ENCODE measurements at regions not wholly inside any gene's neighbourhood (a gene's known extent, or its start where the extent isn't known, plus 50 kb on each side); places are given as distances from the start of the nearest gene placed in this dataset.
"Not testable (repeated sequence)": the region's sequence is repeated elsewhere in the genome, so short reads cannot be mapped to it uniquely, and the experiment has no call there.

- DNase-seq: no peak
These were observed 78.8 kb upstream of the TNFAIP3 start for GRCh38 chr6:137788248-137788647.

DNA sequence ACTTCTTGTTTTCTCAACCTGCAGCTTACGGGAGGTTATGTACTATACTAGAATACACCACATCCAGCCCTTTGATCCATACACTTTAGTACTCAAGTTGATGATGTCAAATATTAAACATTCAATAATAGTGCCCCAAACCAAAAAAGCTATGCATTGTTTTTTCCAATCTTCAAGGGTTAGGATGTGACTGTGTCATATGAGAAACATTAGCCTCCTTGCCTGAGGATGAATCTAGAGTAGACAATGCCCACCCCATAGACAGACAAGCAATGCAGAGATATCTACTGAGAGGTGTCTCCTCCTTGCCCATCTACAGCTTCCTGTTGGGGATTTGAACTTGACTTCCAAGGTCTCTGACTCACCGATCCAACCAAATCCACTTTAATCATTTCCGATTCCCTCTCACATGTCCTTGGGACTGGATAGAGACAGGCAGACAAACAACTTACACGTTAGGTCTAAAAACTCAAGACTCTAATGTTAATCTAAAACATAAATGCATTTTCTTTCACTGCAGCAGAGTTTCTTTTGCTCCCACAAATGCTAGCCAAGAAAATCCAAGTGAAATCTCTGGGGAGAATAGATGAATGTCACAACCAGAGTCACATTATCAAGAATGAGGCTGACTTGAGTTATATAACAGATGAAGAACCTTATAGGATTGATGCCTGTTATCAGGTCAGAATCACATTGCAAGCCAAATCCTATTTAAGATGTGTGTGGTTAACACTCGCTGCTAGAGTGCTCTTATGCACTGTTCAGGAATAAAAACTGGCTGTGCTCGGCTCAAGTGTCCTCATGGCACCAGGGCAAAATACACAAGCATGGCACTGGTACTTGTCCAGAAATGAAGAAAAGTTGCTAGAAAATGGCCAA lies 75.5 kb upstream of the TNFAIP3 start:
- no peak for DNase-seq

- DNase-seq: no peak
These were observed 74.7 kb upstream of the TNFAIP3 start for GRCh38 chr6:137792160-137793033.

- DNase-seq: no peak
These were observed 73.1 kb upstream of the TNFAIP3 start for GRCh38 chr6:137793805-137794515.

GRCh38 chr6:137794516-137795201 lies 72.4 kb upstream of the TNFAIP3 start:
- no peak for DNase-seq

- no peak for DNase-seq
These were observed 71.6 kb upstream of the TNFAIP3 start for GRCh38 chr6:137795501-137795900.

DNA sequence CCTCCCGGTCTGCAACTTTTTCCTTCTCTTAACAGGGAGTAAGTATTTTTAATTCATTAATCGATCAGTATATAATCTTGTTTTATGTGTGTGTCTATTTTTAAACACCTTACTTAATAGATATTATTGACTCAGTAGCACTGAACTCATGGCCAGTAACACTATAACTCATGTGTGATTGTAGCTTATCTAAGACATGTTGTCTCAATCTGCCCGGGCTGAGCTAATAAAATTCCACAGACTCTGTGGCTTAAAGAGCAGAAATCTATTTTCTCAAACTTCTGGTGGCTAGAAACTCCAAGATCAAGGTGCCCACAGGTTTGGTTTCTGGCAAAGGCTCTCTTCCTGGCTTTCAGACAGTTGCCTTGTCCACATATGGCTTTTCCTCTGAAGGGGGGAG lies 68.8 kb upstream of the TNFAIP3 start:
- DNase-seq: no peak

DNA sequence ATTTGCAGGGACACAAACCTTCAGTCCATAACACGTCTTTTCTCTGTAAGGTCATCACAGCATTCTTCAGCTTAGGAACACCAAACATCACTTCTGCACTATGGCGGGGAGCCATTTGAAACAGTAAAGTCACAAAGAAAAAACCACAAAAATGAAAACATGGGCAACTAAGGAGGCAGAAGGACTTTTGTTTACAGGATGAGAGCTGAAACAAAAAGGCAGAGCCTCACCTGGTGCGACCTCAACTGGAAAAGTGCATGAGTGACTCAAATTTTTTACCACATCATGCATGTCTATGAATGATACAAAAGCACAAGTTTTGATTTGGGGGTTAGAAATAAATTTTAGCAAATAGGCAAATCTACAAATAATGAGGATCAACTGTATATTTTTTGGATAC lies 68.2 kb upstream of the TNFAIP3 start:
- no peak for DNase-seq

GRCh38 chr6:137799950-137800568 lies 67.0 kb upstream of the TNFAIP3 start:
- DNase-seq: no peak

- no peak for DNase-seq
These were observed 66.3 kb upstream of the TNFAIP3 start for GRCh38 chr6:137800762-137801161.

DNA sequence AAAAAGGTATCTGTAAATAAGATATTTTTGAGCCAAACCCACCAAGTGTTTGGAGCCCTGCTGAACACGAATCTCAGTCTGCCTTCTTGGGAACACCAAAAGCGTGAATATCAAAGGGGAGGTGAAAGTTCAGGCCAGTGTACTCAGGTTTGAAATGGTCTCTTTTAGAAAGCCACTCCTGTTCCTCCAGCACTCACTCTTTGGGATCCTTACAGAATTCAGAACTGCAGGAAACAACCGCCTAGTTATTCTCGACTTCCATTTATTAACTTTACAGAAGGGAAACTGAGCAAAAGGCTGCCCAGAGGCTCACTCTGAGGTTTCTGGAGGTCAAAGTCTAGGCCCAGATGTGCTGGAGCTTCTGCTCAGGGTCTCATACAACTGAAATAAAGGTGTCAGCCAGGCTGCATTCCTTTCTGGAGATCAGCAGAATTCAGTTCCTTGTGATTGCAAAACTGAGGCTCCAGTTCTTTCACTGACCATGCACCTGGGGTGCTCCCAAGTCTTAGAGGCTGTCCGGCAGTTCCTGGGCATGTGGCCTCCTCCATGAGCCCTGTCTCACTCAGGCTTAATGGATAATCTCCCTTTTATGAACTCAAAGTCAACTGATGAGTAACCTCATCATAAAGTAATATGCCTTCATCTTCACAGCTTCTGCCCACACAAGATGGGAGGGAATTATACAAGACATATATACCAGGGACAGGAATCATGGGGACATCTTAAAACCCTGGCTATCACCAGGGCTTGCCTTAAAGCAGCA lies 65.5 kb upstream of the TNFAIP3 start:
- no peak for DNase-seq

GRCh38 chr6:137802408-137803182 lies 64.5 kb upstream of the TNFAIP3 start:
- no peak for DNase-seq

- no peak for DNase-seq
These were observed 62.4 kb upstream of the TNFAIP3 start for GRCh38 chr6:137804637-137805036.

DNA sequence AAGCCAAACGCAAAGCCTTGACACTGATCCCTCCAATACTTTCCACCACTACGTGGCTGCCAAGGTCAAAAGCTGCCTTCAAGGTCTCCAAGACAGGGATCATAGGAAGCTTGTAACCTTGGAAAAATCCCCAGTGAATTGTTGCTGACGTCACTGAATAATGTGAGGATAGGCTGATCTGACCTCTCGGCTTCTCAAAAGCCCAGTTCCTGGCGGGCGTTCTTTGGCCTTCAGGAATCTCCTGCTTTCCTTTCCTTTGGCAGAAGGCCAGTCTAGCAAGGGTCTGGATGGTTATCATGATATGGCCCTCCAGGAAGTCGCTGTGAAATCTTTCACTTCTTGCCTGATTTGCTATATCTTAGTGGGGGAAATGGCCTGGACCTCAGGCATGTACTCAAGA lies 61.4 kb upstream of the TNFAIP3 start:
- DNase-seq: no peak

DNA sequence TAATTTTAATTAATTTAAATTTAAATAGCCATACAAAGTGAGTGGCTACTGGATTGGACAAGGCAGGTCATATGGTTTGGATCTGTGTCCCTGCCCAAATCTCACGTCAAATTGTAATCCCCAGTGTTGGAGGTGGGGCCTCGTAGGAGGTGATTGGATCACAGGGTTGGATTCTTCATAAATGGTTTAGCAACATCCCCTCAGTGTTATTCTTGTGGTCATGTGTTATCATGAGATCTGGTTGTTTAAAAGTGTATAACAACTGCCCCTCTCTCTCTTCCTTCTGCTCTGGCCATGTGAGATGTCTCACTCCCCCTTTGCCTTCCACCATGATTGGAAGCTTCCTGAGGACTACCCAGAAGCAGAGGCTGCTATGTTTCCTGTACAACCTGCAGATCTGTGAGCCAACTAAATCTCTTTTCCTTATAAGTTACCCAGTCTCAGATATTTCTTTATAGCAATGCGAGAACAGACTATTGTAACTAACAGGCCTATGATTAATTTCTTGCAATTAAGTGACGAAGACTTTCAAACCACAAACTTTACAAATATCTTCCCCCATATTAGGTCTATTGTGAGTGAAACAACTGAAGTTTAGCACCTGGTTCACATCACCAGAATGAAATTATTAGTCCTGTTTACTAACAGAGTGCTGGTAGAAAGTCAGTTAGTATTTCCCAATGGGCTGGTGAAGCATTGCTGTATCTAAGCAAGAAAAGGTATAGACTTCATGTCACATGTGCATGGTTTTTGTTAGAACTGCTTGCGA lies 60.0 kb upstream of the TNFAIP3 start:
- DNase-seq: no peak

GRCh38 chr6:137808191-137808590 lies 58.9 kb upstream of the TNFAIP3 start:
- no peak for DNase-seq

GRCh38 chr6:137808836-137809315 lies 58.2 kb upstream of the TNFAIP3 start:
- no peak for DNase-seq

GRCh38 chr6:137809895-137810553 lies 57.0 kb upstream of the TNFAIP3 start:
- DNase-seq: not testable (repeated sequence)

DNA sequence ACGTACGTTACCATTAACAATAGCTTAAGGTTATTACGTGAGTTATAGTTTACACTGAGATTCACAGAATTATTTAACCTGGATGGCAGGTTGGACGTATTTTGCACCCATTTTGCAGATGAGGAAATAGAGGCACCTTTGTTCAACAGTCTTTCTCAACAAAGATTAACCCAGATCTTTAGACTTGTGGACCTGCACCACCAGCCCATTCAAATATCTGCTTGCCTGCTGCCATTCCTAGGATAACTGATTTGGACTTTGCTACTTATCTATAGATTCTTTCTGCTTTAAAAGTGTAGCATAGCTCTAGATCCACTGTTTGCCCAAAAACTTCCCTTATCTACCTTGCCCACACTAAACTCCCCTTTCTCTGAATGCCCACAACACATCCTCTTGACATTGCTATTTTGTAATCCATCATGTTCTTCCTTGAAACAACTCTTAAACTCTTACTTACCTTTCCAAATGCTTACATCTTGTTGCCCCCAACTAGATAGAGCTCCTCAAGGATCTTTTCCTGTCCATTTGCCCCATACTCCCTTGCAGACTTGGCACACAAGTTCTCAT lies 56.4 kb upstream of the TNFAIP3 start:
- DNase-seq: no peak

Data from SHP77 (cell line).